ENCODE measurements at regions not wholly inside any gene's neighbourhood (a gene's known extent, or its start where the extent isn't known, plus 50 kb on each side); places are given as distances from the start of the nearest gene placed in this dataset.

DNA sequence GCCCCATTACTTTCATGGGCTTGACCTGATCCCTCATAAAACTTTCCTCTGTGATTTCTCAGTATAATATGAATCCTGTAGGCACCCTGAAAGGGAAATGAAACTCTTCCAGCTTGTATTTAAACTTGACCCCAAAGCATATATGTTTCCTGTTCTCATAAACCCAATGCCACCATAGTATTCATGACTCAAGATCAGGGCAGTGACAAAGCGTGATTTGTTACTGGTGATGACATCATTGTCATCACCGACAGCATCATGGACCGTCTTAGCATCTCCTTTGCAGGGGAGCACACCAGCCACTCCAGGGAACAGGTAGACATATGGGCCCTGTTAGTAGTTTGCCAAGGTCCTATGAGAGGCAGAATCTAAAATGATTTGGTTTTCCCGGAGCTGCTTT, 741.2 kb downstream of the NR2F2 start:
- Histone ChIP-seq H3K27ac (ENCODE audit: low read depth in 1 of 3, low read length in 2 of 3) (no peak overlapping the region), H3K27me3 (ENCODE audit: control insufficient read depth in 3 of 3, insufficient read depth in 3 of 3, low read length in 3 of 3) (no peaks in the 10 kb centered on the region), H3K4me3 (ENCODE audit: low read depth in 1 of 3, low read length in 3 of 3) (no peak overlapping the region), H3K36me3 (ENCODE audit: control insufficient read depth in 3 of 3, insufficient read depth in 2 of 3, low read depth in 1 of 3, low read length in 3 of 3) (no peaks in the 10 kb centered on the region), H3K9me3 (ENCODE audit: control insufficient read depth in 2 of 2, insufficient read depth in 1 of 2, low read depth in 1 of 2, low read length in 1 of 2) (peaks cover 0 to 2% of the 10 kb centered on the region in 2 donors), H3K4me1 (ENCODE audit: control insufficient read depth in 3 of 3, insufficient read depth in 2 of 3, low read depth in 1 of 3, low read length in 2 of 3) (no peaks in the 10 kb centered on the region)
- FAIRE-seq, result no peak
- WGBS, 3 donors, result 64 to 82% (median 80%) methylated on average over 4 of the region's 4 CpGs
- DNase-seq, result no peak

DNA sequence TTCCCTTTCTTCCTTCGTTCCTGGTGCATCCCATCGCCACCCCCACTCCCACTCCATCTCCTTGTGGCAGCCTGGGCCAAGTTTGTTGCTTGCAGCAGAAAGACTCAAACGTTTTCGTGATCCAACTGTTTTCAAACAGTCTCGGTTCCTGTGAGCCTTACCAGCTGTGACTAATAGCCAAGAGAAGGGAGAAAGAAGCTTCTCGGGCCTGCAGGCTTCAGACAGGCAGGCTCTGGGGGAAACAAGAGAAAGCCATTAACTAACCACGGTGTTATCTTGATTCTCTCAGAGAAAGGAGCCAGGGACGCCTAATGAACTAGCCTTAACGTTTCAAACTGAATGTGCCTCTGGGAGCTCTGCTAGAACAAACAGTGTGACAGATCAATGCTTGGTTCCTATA, 742.0 kb downstream of the NR2F2 start:
- H3K9me3 ChIP-seq (ENCODE audit: control insufficient read depth in 2 of 2, insufficient read depth in 1 of 2, low read depth in 1 of 2, low read length in 1 of 2), result peaks cover 0 to 2% of the 10 kb centered on the region in 2 donors
- H3K36me3 ChIP-seq (ENCODE audit: control insufficient read depth in 3 of 3, insufficient read depth in 2 of 3, low read depth in 1 of 3, low read length in 3 of 3), result no peaks in the 10 kb centered on the region
- DNase-seq (no peak), FAIRE-seq (no peak)
- H3K4me1 ChIP-seq (ENCODE audit: control insufficient read depth in 3 of 3, insufficient read depth in 2 of 3, low read depth in 1 of 3, low read length in 2 of 3), result no peaks in the 10 kb centered on the region
- 27 to 38% (median 36%) methylated on average over 9 of the region's 9 CpGs for WGBS, 3 donors
- no peaks in the 10 kb centered on the region for H3K27me3 ChIP-seq (ENCODE audit: control insufficient read depth in 3 of 3, insufficient read depth in 3 of 3, low read length in 3 of 3)
- H3K27ac ChIP-seq (ENCODE audit: low read depth in 1 of 3, low read length in 2 of 3), result no peak overlapping the region
- H3K4me3 ChIP-seq (ENCODE audit: low read depth in 1 of 3, low read length in 3 of 3), result no peak overlapping the region

DNA sequence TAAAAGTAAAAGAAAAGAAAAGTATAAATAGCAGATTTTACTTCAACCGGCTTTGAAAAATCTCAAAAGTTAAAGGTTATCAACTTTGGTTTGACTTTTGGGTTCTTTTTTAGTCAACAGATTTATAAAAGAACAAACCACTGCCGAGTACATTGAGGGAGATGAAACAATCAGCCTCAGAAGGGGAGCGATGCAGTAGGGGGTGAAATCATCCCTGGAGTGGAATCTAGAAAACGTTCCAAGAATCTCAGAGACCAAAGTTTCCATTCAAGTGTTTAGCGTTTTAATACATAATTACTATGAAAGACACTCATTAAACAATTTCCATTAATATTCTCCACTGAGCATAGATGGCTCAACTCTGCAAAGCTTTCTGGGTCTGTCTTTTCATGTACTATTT, 745.5 kb downstream of the NR2F2 start:
- no peak for DNase-seq
- no peaks in the 10 kb centered on the region for H3K27me3 ChIP-seq (ENCODE audit: control insufficient read depth in 3 of 3, insufficient read depth in 3 of 3, low read length in 3 of 3)
- FAIRE-seq, result no peak
- H3K9me3 ChIP-seq (ENCODE audit: control insufficient read depth in 2 of 2, insufficient read depth in 1 of 2, low read depth in 1 of 2, low read length in 1 of 2), result peaks cover 0 to 2% of the 10 kb centered on the region in 2 donors
- WGBS, 3 donors, result 54 to 59% (median 58%) methylated on average over 5 of the region's 5 CpGs
- no peak overlapping the region for H3K27ac ChIP-seq (ENCODE audit: low read depth in 1 of 3, low read length in 2 of 3)
- no peaks in the 10 kb centered on the region for H3K4me1 ChIP-seq (ENCODE audit: control insufficient read depth in 3 of 3, insufficient read depth in 2 of 3, low read depth in 1 of 3, low read length in 2 of 3)
- no peak overlapping the region for H3K4me3 ChIP-seq (ENCODE audit: low read depth in 1 of 3, low read length in 3 of 3)
- no peaks in the 10 kb centered on the region for H3K36me3 ChIP-seq (ENCODE audit: control insufficient read depth in 3 of 3, insufficient read depth in 2 of 3, low read depth in 1 of 3, low read length in 3 of 3)

DNA sequence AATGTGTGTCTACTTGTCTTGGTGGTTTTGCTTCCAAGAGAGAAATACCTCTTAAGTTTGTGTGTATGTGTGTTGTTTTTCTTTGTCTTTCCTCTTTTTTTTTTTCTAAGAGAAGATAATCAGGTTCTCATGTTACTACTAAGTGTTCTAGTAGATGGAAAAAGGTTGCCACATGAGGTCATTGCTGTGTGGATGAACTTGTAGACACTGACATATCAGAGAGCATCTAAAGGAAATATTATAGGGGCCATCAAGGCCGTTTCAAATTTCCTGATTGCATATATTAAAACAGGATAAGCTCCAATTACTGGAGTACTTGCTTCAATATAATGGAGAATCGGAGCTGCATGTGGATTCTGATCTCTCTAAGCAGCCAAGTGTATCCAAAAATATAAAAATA, 747.5 kb downstream of the NR2F2 start:
- H3K27ac ChIP-seq (ENCODE audit: low read depth in 1 of 3, low read length in 2 of 3), result no peak overlapping the region
- H3K4me1 ChIP-seq (ENCODE audit: control insufficient read depth in 3 of 3, insufficient read depth in 2 of 3, low read depth in 1 of 3, low read length in 2 of 3), result no peaks in the 10 kb centered on the region
- H3K27me3 ChIP-seq (ENCODE audit: control insufficient read depth in 3 of 3, insufficient read depth in 3 of 3, low read length in 3 of 3), result no peaks in the 10 kb centered on the region
- H3K4me3 ChIP-seq (ENCODE audit: low read depth in 1 of 3, low read length in 3 of 3), result no peak overlapping the region
- no peaks in the 10 kb centered on the region for H3K36me3 ChIP-seq (ENCODE audit: control insufficient read depth in 3 of 3, insufficient read depth in 2 of 3, low read depth in 1 of 3, low read length in 3 of 3)
- DNase-seq (no peak), FAIRE-seq (no peak)
- peaks cover 0 to 2% of the 10 kb centered on the region in 2 donors for H3K9me3 ChIP-seq (ENCODE audit: control insufficient read depth in 2 of 2, insufficient read depth in 1 of 2, low read depth in 1 of 2, low read length in 1 of 2)
- 44 to 55% (median 46%) methylated on average over 2 of the region's 2 CpGs for WGBS, 3 donors

DNA sequence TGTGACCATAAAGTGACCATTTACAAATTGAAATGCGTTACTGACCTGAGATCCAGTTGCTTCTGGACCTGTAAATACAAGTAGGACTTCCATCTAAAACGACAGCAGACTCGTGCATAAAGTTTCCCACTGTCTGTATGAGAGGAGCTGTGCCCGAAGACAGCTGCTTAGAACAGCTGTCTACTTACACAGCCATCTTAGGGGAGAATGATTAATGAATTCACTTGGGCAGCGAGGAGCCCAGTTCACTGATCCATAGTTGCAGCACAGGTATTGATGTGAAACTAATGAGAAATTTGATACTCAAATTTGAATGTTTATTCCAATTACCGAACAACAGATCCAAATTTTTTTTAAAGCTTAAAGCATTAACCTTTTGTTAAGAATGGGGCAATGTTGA, 748.1 kb downstream of the NR2F2 start:
- DNase-seq, result no peak
- H3K9me3 ChIP-seq (ENCODE audit: control insufficient read depth in 2 of 2, insufficient read depth in 1 of 2, low read depth in 1 of 2, low read length in 1 of 2), result peaks cover 0 to 2% of the 10 kb centered on the region in 2 donors
- WGBS, 3 donors, result 56 to 65% (median 61%) methylated on average over 6 of the region's 6 CpGs
- H3K27ac ChIP-seq (ENCODE audit: low read depth in 1 of 3, low read length in 2 of 3), result no peak overlapping the region
- no peaks in the 10 kb centered on the region for H3K36me3 ChIP-seq (ENCODE audit: control insufficient read depth in 3 of 3, insufficient read depth in 2 of 3, low read depth in 1 of 3, low read length in 3 of 3)
- H3K4me1 ChIP-seq (ENCODE audit: control insufficient read depth in 3 of 3, insufficient read depth in 2 of 3, low read depth in 1 of 3, low read length in 2 of 3), result no peaks in the 10 kb centered on the region
- FAIRE-seq, result no peak
- H3K4me3 ChIP-seq (ENCODE audit: low read depth in 1 of 3, low read length in 3 of 3), result no peak overlapping the region
- H3K27me3 ChIP-seq (ENCODE audit: control insufficient read depth in 3 of 3, insufficient read depth in 3 of 3, low read length in 3 of 3), result no peaks in the 10 kb centered on the region

DNA sequence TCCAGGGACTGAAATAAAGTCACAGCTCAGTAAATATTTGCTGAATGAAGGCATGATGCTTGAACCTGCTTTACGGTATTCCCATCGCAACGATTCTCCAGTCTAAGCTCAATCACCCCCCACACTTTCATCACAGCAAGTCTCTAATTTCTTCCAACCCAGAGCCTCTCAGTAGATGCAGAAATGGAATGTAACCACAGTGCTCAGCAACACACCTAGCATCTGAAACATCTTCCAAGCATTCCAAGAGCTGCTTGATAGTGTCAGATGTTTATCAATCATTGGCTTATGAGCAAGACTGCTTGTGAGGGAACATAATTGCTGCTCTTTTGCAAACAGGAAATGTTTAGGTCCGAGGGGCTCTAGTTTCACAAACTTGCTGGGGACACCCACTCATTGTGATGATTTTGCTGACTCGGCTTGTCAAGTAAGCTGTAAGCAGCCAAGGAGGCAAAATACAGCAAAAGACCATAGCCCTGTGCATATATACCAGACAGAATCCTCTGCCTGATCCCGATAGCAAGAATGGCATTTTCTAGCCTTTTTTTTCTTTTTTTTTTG, 751.2 kb downstream of the NR2F2 start:
- no peak for DNase-seq
- FAIRE-seq, result no peak

DNA sequence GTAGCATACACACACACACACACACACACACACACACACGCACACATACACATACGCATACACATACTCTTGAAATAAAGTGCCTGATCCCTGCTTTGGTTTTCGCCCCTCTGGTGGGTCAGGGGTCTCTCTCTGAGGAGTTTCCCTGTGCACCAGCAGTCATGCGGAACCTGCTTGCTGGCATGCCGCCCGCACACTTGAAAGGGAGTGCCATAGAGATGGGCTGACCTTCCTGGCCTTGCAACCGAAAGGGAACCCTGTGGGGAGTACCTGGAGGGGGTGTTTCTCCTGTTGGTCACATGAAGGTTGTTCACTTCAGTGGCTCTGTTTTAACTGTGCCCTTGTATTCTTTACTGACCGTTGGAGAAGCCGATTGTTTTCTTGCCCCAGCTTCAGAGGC, 752.3 kb downstream of the NR2F2 start:
- DNase-seq (no peak), FAIRE-seq (no peak)
- Histone ChIP-seq H3K27ac (ENCODE audit: low read depth in 1 of 3, low read length in 2 of 3) (no peak overlapping the region), H3K4me3 (ENCODE audit: low read depth in 1 of 3, low read length in 3 of 3) (no peak overlapping the region), H3K36me3 (ENCODE audit: control insufficient read depth in 3 of 3, insufficient read depth in 2 of 3, low read depth in 1 of 3, low read length in 3 of 3) (no peaks in the 10 kb centered on the region), H3K27me3 (ENCODE audit: control insufficient read depth in 3 of 3, insufficient read depth in 3 of 3, low read length in 3 of 3) (no peaks in the 10 kb centered on the region), H3K4me1 (ENCODE audit: control insufficient read depth in 3 of 3, insufficient read depth in 2 of 3, low read depth in 1 of 3, low read length in 2 of 3) (no peaks in the 10 kb centered on the region), H3K9me3 (ENCODE audit: control insufficient read depth in 2 of 2, insufficient read depth in 1 of 2, low read depth in 1 of 2, low read length in 1 of 2) (no peaks in the 10 kb centered on the region)
- 77 to 82% (median 81%) methylated on average over 9 of the region's 9 CpGs for WGBS, 3 donors

More for the DNA sequence above, 751.2 kb downstream of the NR2F2 start:
- Histone ChIP-seq H3K27me3 (ENCODE audit: control insufficient read depth in 3 of 3, insufficient read depth in 3 of 3, low read length in 3 of 3) (no peaks in the 10 kb centered on the region), H3K27ac (ENCODE audit: low read depth in 1 of 3, low read length in 2 of 3) (no peak overlapping the region), H3K9me3 (ENCODE audit: control insufficient read depth in 2 of 2, insufficient read depth in 1 of 2, low read depth in 1 of 2, low read length in 1 of 2) (no peaks in the 10 kb centered on the region), H3K36me3 (ENCODE audit: control insufficient read depth in 3 of 3, insufficient read depth in 2 of 3, low read depth in 1 of 3, low read length in 3 of 3) (no peaks in the 10 kb centered on the region), H3K4me3 (ENCODE audit: low read depth in 1 of 3, low read length in 3 of 3) (no peak overlapping the region), H3K4me1 (ENCODE audit: control insufficient read depth in 3 of 3, insufficient read depth in 2 of 3, low read depth in 1 of 3, low read length in 2 of 3) (no peaks in the 10 kb centered on the region)
- WGBS, 3 donors, result 71 to 74% (median 72%) methylated on average over 6 of the region's 6 CpGs

DNA sequence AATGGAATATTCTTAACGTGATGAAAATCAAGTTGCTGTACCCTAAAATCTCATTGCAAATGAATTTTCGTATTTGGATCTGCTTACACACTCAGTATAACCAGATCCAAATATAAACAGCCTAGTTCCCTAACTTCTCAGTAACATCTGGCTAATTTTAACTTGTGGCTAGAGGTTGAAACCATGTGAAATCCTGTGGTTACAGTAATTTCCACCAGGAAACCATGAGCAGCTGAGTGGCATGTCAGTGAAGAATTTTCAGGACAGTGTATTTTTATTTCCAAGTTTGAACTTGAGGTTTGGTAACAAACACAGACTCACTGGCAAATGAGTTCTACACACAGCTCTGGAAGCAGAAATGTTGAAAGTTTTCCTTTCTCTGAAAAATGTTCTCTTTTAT, 754.1 kb downstream of the NR2F2 start:
- no peak for DNase-seq
- Histone ChIP-seq H3K9me3 (ENCODE audit: control insufficient read depth in 2 of 2, insufficient read depth in 1 of 2, low read depth in 1 of 2, low read length in 1 of 2) (no peaks in the 10 kb centered on the region), H3K36me3 (ENCODE audit: control insufficient read depth in 3 of 3, insufficient read depth in 2 of 3, low read depth in 1 of 3, low read length in 3 of 3) (no peaks in the 10 kb centered on the region), H3K27ac (ENCODE audit: low read depth in 1 of 3, low read length in 2 of 3) (no peak overlapping the region), H3K4me1 (ENCODE audit: control insufficient read depth in 3 of 3, insufficient read depth in 2 of 3, low read depth in 1 of 3, low read length in 2 of 3) (no peaks in the 10 kb centered on the region), H3K4me3 (ENCODE audit: low read depth in 1 of 3, low read length in 3 of 3) (no peak overlapping the region), H3K27me3 (ENCODE audit: control insufficient read depth in 3 of 3, insufficient read depth in 3 of 3, low read length in 3 of 3) (no peaks in the 10 kb centered on the region)
- 53 to 67% (median 65%) methylated on average over 2 of the region's 2 CpGs for WGBS, 3 donors
- no peak for FAIRE-seq

DNA sequence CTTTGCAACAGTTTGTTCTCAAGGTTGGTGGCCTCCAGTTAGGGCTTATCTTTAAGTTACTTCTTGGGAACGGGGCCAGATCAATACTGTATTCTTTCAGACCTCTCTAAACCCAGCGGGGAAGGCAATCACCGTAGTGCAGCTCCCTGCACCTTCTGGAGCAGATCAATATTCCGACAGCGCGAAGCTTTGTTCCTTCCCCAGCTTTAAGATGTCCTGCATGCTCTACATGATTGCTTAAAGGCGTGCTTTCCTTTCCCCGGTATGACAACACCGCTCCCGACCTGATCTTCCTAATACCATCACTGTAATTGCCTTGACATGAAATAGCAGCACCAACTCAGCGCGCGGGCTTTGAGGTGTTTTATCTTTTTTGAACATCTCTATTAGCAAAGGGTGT, 755.2 kb downstream of the NR2F2 start:
- no peak for FAIRE-seq
- 20 to 41% (median 38%) methylated on average over 13 of the region's 13 CpGs for WGBS, 3 donors
- Histone ChIP-seq H3K4me1 (ENCODE audit: control insufficient read depth in 3 of 3, insufficient read depth in 2 of 3, low read depth in 1 of 3, low read length in 2 of 3) (no peaks in the 10 kb centered on the region), H3K27me3 (ENCODE audit: control insufficient read depth in 3 of 3, insufficient read depth in 3 of 3, low read length in 3 of 3) (no peaks in the 10 kb centered on the region), H3K36me3 (ENCODE audit: control insufficient read depth in 3 of 3, insufficient read depth in 2 of 3, low read depth in 1 of 3, low read length in 3 of 3) (no peaks in the 10 kb centered on the region), H3K27ac (ENCODE audit: low read depth in 1 of 3, low read length in 2 of 3) (no peak overlapping the region), H3K4me3 (ENCODE audit: low read depth in 1 of 3, low read length in 3 of 3) (no peak overlapping the region), H3K9me3 (ENCODE audit: control insufficient read depth in 2 of 2, insufficient read depth in 1 of 2, low read depth in 1 of 2, low read length in 1 of 2) (no peaks in the 10 kb centered on the region)
- no peak for DNase-seq

Data from small intestine (tissue), 7 donors.